H9 (cell line): ENCODE measurements at regions not wholly inside any gene's neighbourhood (a gene's known extent, or its start where the extent isn't known, plus 50 kb on each side); places are given as distances from the start of the nearest gene placed in this dataset.

Experiments used
- DNase-seq: peaks from one replicate; pipeline ENCODE4 v3.0.0-alpha.2; 2017
- H2AFZ ChIP-seq: one replicate; pipeline ENCODE4 v1.6.1; 2013; ENCODE audit warnings: mild to moderate bottlenecking, low read length, control low read depth, moderate library complexity
- H2AK5ac ChIP-seq: 2 replicates; pipeline ENCODE4 v1.6.1; 2013; ENCODE audit warnings: low read length, control low read depth, mixed read lengths; ENCODE audit not compliant: insufficient read length
- H2BK120ac ChIP-seq: one replicate; pipeline ENCODE4 v1.6.1; 2013; ENCODE audit warnings: low read depth, mild to moderate bottlenecking, low read length, control low read depth, inconsistent platforms; ENCODE audit not compliant: poor library complexity, severe bottlenecking
- H2BK12ac ChIP-seq: 2 replicates; pipeline ENCODE4 v1.6.1; 2013; ENCODE audit warnings: low read length, control low read depth, mixed read lengths, low read depth; ENCODE audit not compliant: insufficient read length
- H2BK15ac ChIP-seq: 2 replicates; pipeline ENCODE4 v1.6.1; 2013; ENCODE audit warnings: low read depth, low read length, control low read depth
- H2BK20ac ChIP-seq: one replicate; pipeline ENCODE4 v1.6.1; 2013; ENCODE audit warnings: low read depth, mild to moderate bottlenecking, low read length, control low read depth, inconsistent platforms; ENCODE audit not compliant: poor library complexity, severe bottlenecking
- H2BK5ac ChIP-seq: 2 replicates; pipeline ENCODE4 v1.6.1; 2013; ENCODE audit warnings: low read length, control low read depth, mixed read lengths; ENCODE audit not compliant: insufficient read length
- H3K14ac ChIP-seq: 2 replicates; pipeline ENCODE4 v1.6.1; 2013; ENCODE audit warnings: low read length, control low read depth; ENCODE audit not compliant: insufficient read depth
- H3K18ac ChIP-seq: 2 replicates; pipeline ENCODE4 v1.6.1; 2013; ENCODE audit warnings: low read depth, mild to moderate bottlenecking, mixed read lengths, low read length, control low read depth; ENCODE audit not compliant: insufficient read length
- H3K23ac ChIP-seq: 2 replicates; pipeline ENCODE4 v1.6.1; 2013; ENCODE audit warnings: low read length, control low read depth, mixed read lengths, low read depth; ENCODE audit not compliant: insufficient read length
- H3K23me2 ChIP-seq: 2 replicates; pipeline ENCODE4 v1.6.1; 2013; ENCODE audit warnings: low read depth, mild to moderate bottlenecking, mixed read lengths, low read length, control low read depth; ENCODE audit not compliant: insufficient read length, poor library complexity, severe bottlenecking
- H3K27ac ChIP-seq: 2 replicates; pipeline ENCODE4 v1.5.1; 2013; ENCODE audit warnings: low read length, control low read depth, mixed read lengths, low read depth; ENCODE audit not compliant: insufficient read length
- H3K27me3 ChIP-seq: 2 replicates; pipeline ENCODE4 v1.6.1; 2013; ENCODE audit warnings: low read length, control low read depth, inconsistent platforms; ENCODE audit not compliant: insufficient read depth
- H3K4ac ChIP-seq: 2 replicates; pipeline ENCODE4 v1.6.1; 2013; ENCODE audit warnings: low read depth, mild to moderate bottlenecking, control low read depth, inconsistent platforms, low read length, moderate library complexity
- H3K4me1 ChIP-seq: 2 replicates; pipeline ENCODE4 v1.6.1; 2013; ENCODE audit warnings: low read length, control low read depth, inconsistent platforms; ENCODE audit not compliant: insufficient read depth
- H3K4me2 ChIP-seq: 2 replicates; pipeline ENCODE4 v1.6.1; 2013; ENCODE audit warnings: low read length, control low read depth, mixed read lengths; ENCODE audit not compliant: insufficient read length, insufficient read depth
- H3K56ac ChIP-seq: 2 replicates; pipeline ENCODE4 v1.6.1; 2013; ENCODE audit warnings: low read depth, mild to moderate bottlenecking, mixed read lengths, low read length, control low read depth; ENCODE audit not compliant: insufficient read length
- H3K79me1 ChIP-seq: 2 replicates; pipeline ENCODE4 v1.6.1; 2013; ENCODE audit warnings: low read depth, mild to moderate bottlenecking, moderate library complexity, low read length, control low read depth, inconsistent platforms; ENCODE audit not compliant: insufficient read depth, poor library complexity, severe bottlenecking
- H3K79me2 ChIP-seq: 2 replicates; pipeline ENCODE4 v1.6.1; 2013; ENCODE audit warnings: low read length, control low read depth, inconsistent platforms; ENCODE audit not compliant: insufficient read depth
- H3K9ac ChIP-seq: 2 replicates; pipeline ENCODE4 v1.6.1; 2013; ENCODE audit warnings: low read length, control low read depth, mixed read lengths; ENCODE audit not compliant: insufficient read length; ENCODE audit errors: extremely low read depth
- H3K9me3 ChIP-seq: one replicate; pipeline ENCODE4 v1.6.1; 2013; ENCODE audit warnings: low read depth, low read length, inconsistent platforms; ENCODE audit not compliant: control insufficient read depth
- H3T11ph ChIP-seq: one replicate; pipeline ENCODE4 v1.6.1; 2013; ENCODE audit warnings: mild to moderate bottlenecking, low read length, control low read depth, inconsistent platforms
- H4K20me1 ChIP-seq: one replicate; pipeline ENCODE4 v1.6.1; 2013; ENCODE audit not compliant: control insufficient read depth, insufficient read length, insufficient read depth
- H4K5ac ChIP-seq: 2 replicates; pipeline ENCODE4 v1.6.1; 2013; ENCODE audit warnings: low read depth, mild to moderate bottlenecking, mixed read lengths, low read length, control low read depth; ENCODE audit not compliant: insufficient read length
- H4K8ac ChIP-seq: replicated peaks from 2 replicates; pipeline ENCODE4 v1.6.1; 2013; ENCODE audit warnings: low read length, control low read depth, mixed read lengths, low read depth; ENCODE audit not compliant: insufficient read length
- H4K91ac ChIP-seq: 2 replicates; pipeline ENCODE4 v1.6.1; 2013; ENCODE audit warnings: low read depth, mild to moderate bottlenecking, moderate library complexity, mixed read lengths, low read length, control low read depth; ENCODE audit not compliant: insufficient read length
- H3K27ac Mint-ChIP-seq, 3 experiments: 2 replicates in 2 of 3; 3 replicates in 1 of 3; pipeline ENCODE4 v1.8.0; 2020 to 2021; ENCODE audit warnings: mixed read lengths in 3 of 3, mild to moderate bottlenecking in 1 of 3, moderate library complexity in 1 of 3
- H3K27me3 Mint-ChIP-seq: 2 replicates; pipeline ENCODE4 v1.8.0; 2021; ENCODE audit warnings: low read depth, mild to moderate bottlenecking, moderate library complexity, mixed read lengths
- H3K36me3 Mint-ChIP-seq, 3 experiments: 2 replicates in 2 of 3; 3 replicates in 1 of 3; pipeline ENCODE4 v1.8.0; 2020 to 2021; ENCODE audit warnings: low read depth in 3 of 3, mixed read lengths in 3 of 3; ENCODE audit not compliant: insufficient read depth in 1 of 3
- H3K4me1 Mint-ChIP-seq, 2 experiments: 2 replicates each; pipeline ENCODE4 v1.8.0; 2020; ENCODE audit warnings: mixed read lengths in 2 of 2
- H3K4me3 Mint-ChIP-seq, 2 experiments: 2 replicates in 1 of 2; 3 replicates in 1 of 2; pipeline ENCODE4 v1.8.0; 2020 to 2021; ENCODE audit warnings: mild to moderate bottlenecking in 2 of 2, mixed read lengths in 2 of 2, moderate library complexity in 1 of 2
- H3K9me3 Mint-ChIP-seq, 2 experiments: 2 replicates in 1 of 2; 3 replicates in 1 of 2; pipeline ENCODE4 v1.8.0; 2020; ENCODE audit warnings: mild to moderate bottlenecking in 2 of 2, mixed read lengths in 2 of 2, moderate library complexity in 1 of 2
- WGBS: extraction: QIAGEN DNeasy Blood & Tissue Kit; methylation state at CpG from one replicate; pipeline ENCODE4 v1.1.7; 2013; ENCODE audit warnings: missing lambda C conversion rate, low lambda C conversion rate, mixed read lengths; ENCODE audit not compliant: insufficient read length; ENCODE audit errors: extremely low coverage; 5-methylcytosine and 5-hydroxymethylcytosine counted together
- TF ChIP-seq, protein P1 (sequence below): fragments of 200-600 bp; sonication (generic); conservative IDR thresholded peaks from 3 replicates; pipeline ENCODE4 v1.8.0; 2021; ENCODE audit warnings: antibody characterized with exemption, mild to moderate bottlenecking

DNA sequence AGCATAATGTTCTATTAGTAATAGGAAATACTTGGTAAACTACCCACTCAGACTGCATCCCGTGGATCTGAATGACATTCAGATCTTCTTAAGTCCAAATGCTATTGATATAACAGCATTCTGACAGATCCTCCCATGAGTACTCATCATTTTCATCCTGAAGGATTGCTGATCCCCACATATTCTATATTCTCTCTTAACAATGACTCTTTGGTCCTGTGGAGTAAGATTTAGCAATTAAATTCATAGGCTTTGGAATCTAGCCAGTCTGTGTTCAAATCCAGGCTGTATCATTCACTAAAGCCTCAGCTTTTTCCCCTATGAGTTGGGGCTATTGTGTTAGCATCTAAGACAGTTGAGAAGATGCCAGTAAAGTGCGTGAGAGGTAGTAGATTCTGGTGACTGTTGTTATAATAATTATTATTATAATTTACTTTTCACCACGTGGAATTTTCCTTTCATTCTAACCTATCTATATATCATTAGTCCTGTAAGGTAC is 591.3 kb upstream of the SYT4 start:
- Histone ChIP-seq H3K23ac (no peak overlapping the region), H2BK5ac (no peak overlapping the region), H3K4me2 (no peak overlapping the region), H2AFZ (no peak overlapping the region), H4K8ac (no peak overlapping the region), H3K14ac (no peak overlapping the region), H3T11ph (no peak overlapping the region), H3K27me3 (no peaks in the 10 kb centered on the region), H3K18ac (no peak overlapping the region), H3K56ac (no peak overlapping the region), H2BK20ac (no peak overlapping the region), H2BK15ac (no peak overlapping the region), H3K9me3 (no peaks in the 10 kb centered on the region), H3K79me1 (no peaks in the 10 kb centered on the region), H2BK120ac (no peak overlapping the region), H3K4ac (no peak overlapping the region), H4K5ac (no peak overlapping the region), H4K91ac (no peak overlapping the region), H3K9ac (no peak overlapping the region), H3K4me1 (no peaks in the 10 kb centered on the region), H2AK5ac (no peak overlapping the region), H2BK12ac (no peak overlapping the region), H3K27ac (no peak overlapping the region), H3K79me2 (no peaks in the 10 kb centered on the region), H3K23me2 (no peaks in the 10 kb centered on the region), H4K20me1 (no peaks in the 10 kb centered on the region)
- H3K27me3 Mint-ChIP-seq: no peaks in the 10 kb centered on the region; the same call in 1 of the 2 replicates
- DNase-seq: no peak
- no peaks in the 10 kb centered on the region for H3K36me3 Mint-ChIP-seq
- H3K9me3 Mint-ChIP-seq: peaks cover 2 to 6% of the 10 kb centered on the region in 2 experiments; a peak in 3 of 5 replicates
- no peak overlapping the region for H3K4me3 Mint-ChIP-seq
- H3K27ac Mint-ChIP-seq: no peak overlapping the region
- TF ChIP-seq, protein P1, sequence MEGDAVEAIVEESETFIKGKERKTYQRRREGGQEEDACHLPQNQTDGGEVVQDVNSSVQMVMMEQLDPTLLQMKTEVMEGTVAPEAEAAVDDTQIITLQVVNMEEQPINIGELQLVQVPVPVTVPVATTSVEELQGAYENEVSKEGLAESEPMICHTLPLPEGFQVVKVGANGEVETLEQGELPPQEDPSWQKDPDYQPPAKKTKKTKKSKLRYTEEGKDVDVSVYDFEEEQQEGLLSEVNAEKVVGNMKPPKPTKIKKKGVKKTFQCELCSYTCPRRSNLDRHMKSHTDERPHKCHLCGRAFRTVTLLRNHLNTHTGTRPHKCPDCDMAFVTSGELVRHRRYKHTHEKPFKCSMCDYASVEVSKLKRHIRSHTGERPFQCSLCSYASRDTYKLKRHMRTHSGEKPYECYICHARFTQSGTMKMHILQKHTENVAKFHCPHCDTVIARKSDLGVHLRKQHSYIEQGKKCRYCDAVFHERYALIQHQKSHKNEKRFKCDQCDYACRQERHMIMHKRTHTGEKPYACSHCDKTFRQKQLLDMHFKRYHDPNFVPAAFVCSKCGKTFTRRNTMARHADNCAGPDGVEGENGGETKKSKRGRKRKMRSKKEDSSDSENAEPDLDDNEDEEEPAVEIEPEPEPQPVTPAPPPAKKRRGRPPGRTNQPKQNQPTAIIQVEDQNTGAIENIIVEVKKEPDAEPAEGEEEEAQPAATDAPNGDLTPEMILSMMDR: no peak
- no CpG with 5 or more reads among the region's 3 CpGs for WGBS
- no peaks in the 10 kb centered on the region for H3K4me1 Mint-ChIP-seq
